Upper lobe of left lung (tissue), 4 donors: ENCODE measurements at regions not wholly inside any gene's neighbourhood (a gene's known extent, or its start where the extent isn't known, plus 50 kb on each side); places are given as distances from the start of the nearest gene placed in this dataset.

Experiments
- EP300 ChIP-seq, 4 donors: sonication (generic); formaldehyde crosslinking; IDR thresholded peaks; one replicate each; pipeline ENCODE4 v1.5.1; 2017; ENCODE audit warnings: antibody characterized with exemption in 4 of 4, control low read depth in 2 of 4
- POLR2A ChIP-seq, 4 donors: fragments of 450-650 bp; IDR thresholded peaks; one replicate each; pipeline ENCODE4 v1.5.1; 2016 to 2017; ENCODE audit warnings: antibody characterized with exemption in 4 of 4, mild to moderate bottlenecking in 2 of 4
- POLR2AphosphoS5 ChIP-seq, 2 donors: sonication (generic); formaldehyde crosslinking; IDR thresholded peaks; one replicate each; pipeline ENCODE4 v1.5.1; 2017; ENCODE audit warnings: antibody characterized with exemption in 2 of 2
- TF ChIP-seq, protein P1 (sequence below), 6 experiments: fragments of 450-650 bp in 4 of 6; fragments of 200-600 bp in 2 of 6; sonication (generic) in 2 of 6; IDR thresholded peaks; one replicate each; pipeline ENCODE4 v1.5.1; 2016 to 2019; ENCODE audit warnings: antibody characterized with exemption in 6 of 6

DNA sequence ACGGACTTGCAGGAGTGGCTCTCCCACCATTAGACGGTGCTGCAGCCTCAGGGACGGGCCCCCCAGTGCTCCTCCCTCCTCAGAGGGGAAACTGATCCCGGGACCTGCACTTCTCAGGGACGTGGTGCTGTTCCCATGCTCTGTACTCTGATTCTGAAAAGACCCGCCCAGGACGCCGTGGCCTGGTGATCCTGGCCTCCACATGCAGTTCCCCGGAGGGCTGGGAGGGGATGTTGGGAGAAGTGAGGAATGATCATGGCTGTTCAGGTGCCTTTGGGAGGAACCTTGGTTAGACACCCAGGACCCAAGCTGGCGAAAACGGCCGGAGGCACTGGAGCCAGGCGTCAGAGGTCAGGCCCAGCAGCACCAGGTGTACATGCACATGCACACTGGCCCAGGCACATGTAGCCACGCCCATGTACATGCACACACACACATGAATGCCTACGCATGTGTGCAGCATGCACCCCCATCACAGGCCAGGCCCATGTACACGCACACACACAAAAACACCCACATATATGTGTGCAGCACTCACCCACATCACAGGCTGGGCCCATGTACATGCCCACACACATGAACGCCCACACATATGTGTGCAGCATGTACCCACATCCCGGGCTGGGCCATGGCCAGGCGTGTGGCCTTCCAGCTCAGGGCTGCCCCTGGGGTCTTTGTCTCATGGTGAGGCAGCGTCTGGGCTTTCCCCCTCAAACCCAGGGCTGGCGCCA, 52.6 kb upstream of the DACT2 start:
- TF ChIP-seq POLR2A (IDR thresholded peaks at IDR 0.05) (no peak), POLR2AphosphoS5 (IDR thresholded peaks at IDR 0.05) (no peak), EP300 (IDR thresholded peaks at IDR 0.05) (no peak)
- TF ChIP-seq, protein P1, sequence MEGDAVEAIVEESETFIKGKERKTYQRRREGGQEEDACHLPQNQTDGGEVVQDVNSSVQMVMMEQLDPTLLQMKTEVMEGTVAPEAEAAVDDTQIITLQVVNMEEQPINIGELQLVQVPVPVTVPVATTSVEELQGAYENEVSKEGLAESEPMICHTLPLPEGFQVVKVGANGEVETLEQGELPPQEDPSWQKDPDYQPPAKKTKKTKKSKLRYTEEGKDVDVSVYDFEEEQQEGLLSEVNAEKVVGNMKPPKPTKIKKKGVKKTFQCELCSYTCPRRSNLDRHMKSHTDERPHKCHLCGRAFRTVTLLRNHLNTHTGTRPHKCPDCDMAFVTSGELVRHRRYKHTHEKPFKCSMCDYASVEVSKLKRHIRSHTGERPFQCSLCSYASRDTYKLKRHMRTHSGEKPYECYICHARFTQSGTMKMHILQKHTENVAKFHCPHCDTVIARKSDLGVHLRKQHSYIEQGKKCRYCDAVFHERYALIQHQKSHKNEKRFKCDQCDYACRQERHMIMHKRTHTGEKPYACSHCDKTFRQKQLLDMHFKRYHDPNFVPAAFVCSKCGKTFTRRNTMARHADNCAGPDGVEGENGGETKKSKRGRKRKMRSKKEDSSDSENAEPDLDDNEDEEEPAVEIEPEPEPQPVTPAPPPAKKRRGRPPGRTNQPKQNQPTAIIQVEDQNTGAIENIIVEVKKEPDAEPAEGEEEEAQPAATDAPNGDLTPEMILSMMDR (IDR thresholded peaks at IDR 0.05): no peak
